ENCODE measurements at regions not wholly inside any gene's neighbourhood (a gene's known extent, or its start where the extent isn't known, plus 50 kb on each side); places are given as distances from the start of the nearest gene placed in this dataset.

DNA sequence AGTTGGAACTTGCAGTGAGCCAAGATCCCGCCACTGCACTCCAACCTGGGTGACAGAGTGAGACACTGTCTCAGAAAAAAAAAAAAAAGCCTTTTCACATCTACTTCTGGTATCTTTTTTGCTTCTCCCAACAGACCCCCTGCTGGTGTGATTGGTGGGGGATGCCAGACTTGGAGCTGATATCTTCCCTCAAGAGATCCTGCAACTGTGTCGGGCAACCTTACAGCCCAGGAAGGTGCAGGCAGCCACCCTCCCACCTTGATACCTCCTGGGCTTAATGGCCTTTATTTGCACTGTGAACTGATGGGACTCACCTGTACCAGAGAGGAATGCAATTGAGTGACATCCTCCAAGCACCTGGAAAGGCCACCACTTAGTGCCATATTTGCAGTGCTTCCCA lies 142.3 kb downstream of the RGS9 start:
- Histone ChIP-seq H3K36me3 (no peaks in the 10 kb centered on the region), H3K27me3 (peaks cover 14% of the 10 kb centered on the region), H3K4me3 (ENCODE audit: low read depth, low read length) (no peak overlapping the region), H3K9me3 (no peaks in the 10 kb centered on the region), H3K4me1 (no peaks in the 10 kb centered on the region)
- TF ChIP-seq, protein P1, sequence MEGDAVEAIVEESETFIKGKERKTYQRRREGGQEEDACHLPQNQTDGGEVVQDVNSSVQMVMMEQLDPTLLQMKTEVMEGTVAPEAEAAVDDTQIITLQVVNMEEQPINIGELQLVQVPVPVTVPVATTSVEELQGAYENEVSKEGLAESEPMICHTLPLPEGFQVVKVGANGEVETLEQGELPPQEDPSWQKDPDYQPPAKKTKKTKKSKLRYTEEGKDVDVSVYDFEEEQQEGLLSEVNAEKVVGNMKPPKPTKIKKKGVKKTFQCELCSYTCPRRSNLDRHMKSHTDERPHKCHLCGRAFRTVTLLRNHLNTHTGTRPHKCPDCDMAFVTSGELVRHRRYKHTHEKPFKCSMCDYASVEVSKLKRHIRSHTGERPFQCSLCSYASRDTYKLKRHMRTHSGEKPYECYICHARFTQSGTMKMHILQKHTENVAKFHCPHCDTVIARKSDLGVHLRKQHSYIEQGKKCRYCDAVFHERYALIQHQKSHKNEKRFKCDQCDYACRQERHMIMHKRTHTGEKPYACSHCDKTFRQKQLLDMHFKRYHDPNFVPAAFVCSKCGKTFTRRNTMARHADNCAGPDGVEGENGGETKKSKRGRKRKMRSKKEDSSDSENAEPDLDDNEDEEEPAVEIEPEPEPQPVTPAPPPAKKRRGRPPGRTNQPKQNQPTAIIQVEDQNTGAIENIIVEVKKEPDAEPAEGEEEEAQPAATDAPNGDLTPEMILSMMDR (IDR thresholded peaks at IDR 0.05; ENCODE audit: low read depth, low read length): no peak
- DNase-seq: no peak

DNA sequence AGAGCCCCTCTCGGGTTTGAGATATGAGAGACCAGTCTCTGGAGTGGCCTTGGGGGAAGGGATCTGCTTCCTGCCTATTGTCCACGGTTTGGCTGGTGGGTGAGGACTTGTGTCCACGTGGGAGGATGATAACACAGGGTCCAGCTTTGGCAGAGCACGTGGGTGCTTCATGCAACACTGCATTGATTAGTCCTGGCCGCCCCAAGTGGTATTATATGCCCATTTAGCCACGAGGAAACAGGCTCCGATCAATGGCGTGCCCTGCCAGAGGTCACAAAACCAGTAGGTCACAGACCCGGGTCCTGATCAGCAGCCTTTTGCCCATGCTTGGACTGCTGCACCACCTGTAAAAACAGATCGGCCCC lies 141.6 kb downstream of the RGS9 start:
- Histone ChIP-seq H3K27me3 (peaks cover 14% of the 10 kb centered on the region), H3K9me3 (no peaks in the 10 kb centered on the region), H3K36me3 (no peaks in the 10 kb centered on the region), H3K4me1 (no peaks in the 10 kb centered on the region), H3K4me3 (ENCODE audit: low read depth, low read length) (no peak overlapping the region)
- TF ChIP-seq, protein P1 (IDR thresholded peaks at IDR 0.05; ENCODE audit: low read depth, low read length): no peak
- no peak for DNase-seq

DNA sequence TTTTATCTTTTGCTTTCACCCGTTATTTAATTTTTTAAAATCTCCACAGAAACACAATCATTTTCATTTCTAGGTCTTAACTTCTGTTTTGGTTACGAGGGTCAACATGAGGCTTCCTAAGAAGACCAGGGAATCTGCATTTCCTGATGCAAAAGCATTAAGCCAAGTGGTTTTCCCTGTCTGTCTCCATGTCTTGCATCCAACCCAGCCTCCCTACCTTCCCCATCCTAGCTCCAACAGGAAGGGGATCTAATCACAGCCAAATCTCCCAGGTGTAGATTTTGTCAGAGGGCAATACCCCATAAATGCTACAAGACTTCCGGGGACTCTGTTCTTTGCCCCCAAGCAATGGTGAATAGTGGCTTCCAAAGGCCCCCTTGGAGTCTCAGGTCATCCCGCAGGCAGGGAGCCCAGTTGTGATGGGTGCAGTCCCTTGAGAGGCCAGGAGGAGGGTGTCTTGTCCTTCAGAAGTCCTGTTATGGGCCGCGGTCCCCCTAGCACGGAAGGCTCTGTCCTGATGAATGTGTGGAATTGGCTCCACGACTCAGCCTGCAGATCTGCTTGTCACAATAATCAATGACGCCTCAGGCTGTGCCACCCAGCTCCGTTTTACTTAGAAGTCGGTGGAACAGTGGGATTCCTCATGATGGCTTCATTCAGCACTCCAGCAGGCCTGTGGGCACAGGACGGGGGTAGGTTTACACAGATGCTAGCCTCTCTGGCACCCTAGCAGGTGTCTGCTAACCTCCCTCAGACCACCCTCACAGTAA lies 141.1 kb downstream of the RGS9 start:
- Histone ChIP-seq H3K4me1 (no peaks in the 10 kb centered on the region), H3K27me3 (peaks cover 14% of the 10 kb centered on the region), H3K4me3 (ENCODE audit: low read depth, low read length) (no peak overlapping the region), H3K36me3 (no peaks in the 10 kb centered on the region), H3K9me3 (no peaks in the 10 kb centered on the region; the same call in 1 of the 2 replicates)
- TF ChIP-seq, protein P1 (IDR thresholded peaks at IDR 0.05; ENCODE audit: low read depth, low read length): peak; percentile 65
- peak; percentile 53 for DNase-seq

DNA sequence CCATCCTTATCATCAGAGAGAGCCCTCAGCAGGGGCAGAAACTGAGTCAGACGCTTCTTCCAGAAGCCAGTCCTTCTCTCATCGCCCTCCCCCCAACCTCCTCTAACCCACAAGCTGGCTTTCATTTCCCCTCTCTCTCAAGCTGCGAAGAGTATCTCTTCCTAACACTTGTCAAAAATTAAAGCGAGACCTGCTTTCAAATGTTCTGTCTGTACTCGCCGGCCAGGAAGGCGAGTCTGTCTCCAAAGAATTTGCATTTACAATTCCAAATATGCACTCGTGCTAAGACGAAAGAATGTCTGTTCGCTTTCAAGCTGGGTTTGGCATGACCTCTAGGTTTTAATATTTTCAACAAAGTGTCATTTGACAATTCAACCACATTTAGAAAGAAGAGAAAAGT lies 140.4 kb downstream of the RGS9 start:
- no peak for DNase-seq
- no peak overlapping the region for H3K4me3 ChIP-seq (ENCODE audit: low read depth, low read length)
- TF ChIP-seq, protein P1 (IDR thresholded peaks at IDR 0.05; ENCODE audit: low read depth, low read length): no peak
- H3K36me3 ChIP-seq: no peaks in the 10 kb centered on the region
- H3K27me3 ChIP-seq: peaks cover 14% of the 10 kb centered on the region
- no peaks in the 10 kb centered on the region; the same call in 1 of the 2 replicates for H3K9me3 ChIP-seq
- H3K4me1 ChIP-seq: no peaks in the 10 kb centered on the region
